ENCODE measurements at regions not wholly inside any gene's neighbourhood (a gene's known extent, or its start where the extent isn't known, plus 50 kb on each side); places are given as distances from the start of the nearest gene placed in this dataset.

- intact Hi-C loops (cut with micrococcal nuclease; ENCODE audit: unreplicated experiment), result no loop called here
- no TSS peak for BruUV-seq (replicated peaks)
- DNase-seq, result no peak
- POLR2A ChIA-PET, result no interaction called here
- Mint-ChIP-seq H3K4me3 (ENCODE audit: unreplicated experiment) (no peak overlapping the region), H3K27ac (ENCODE audit: unreplicated experiment) (no peak overlapping the region), H3K27me3 (ENCODE audit: insufficient read depth, unreplicated experiment) (peaks cover 25% of the 10 kb centered on the region), H3K9me3 (ENCODE audit: unreplicated experiment) (no peaks in the 10 kb centered on the region), H3K36me3 (ENCODE audit: insufficient read depth, unreplicated experiment) (no peaks in the 10 kb centered on the region), H3K4me1 (ENCODE audit: low read depth, unreplicated experiment) (no peaks in the 10 kb centered on the region)
- Histone ChIP-seq H3K9me3 (no peaks in the 10 kb centered on the region), H3K4me3 (ENCODE audit: low read depth, low read length) (no peak overlapping the region), H3K4me1 (no peaks in the 10 kb centered on the region), H3K27me3 (replicated peaks; ENCODE audit: control insufficient read depth, insufficient read depth, low read length) (peaks cover 2% of the 10 kb centered on the region), H3K36me3 (ENCODE audit: control insufficient read depth, insufficient read depth, low read length) (no peaks in the 10 kb centered on the region)
- TF ChIP-seq CTCF (IDR thresholded peaks at IDR 0.05; ENCODE audit: insufficient read depth in 1 of 2, low read depth in 1 of 2, low read length in 1 of 2, severe bottlenecking in 1 of 2, unreplicated experiment in 1 of 2), result no peak
- CTCF ChIA-PET, result no interaction called here
Observed at GRCh38 chr14:104389326-104390220, 190.0 kb upstream of the C14orf180 start.

GRCh38 chr14:104390221-104390931, 189.2 kb upstream of the C14orf180 start:
- Histone ChIP-seq H3K4me3 (ENCODE audit: low read depth, low read length) (no peak overlapping the region), H3K9me3 (no peaks in the 10 kb centered on the region), H3K36me3 (ENCODE audit: control insufficient read depth, insufficient read depth, low read length) (no peaks in the 10 kb centered on the region), H3K27me3 (replicated peaks; ENCODE audit: control insufficient read depth, insufficient read depth, low read length) (peaks cover 2% of the 10 kb centered on the region), H3K4me1 (no peaks in the 10 kb centered on the region)
- Mint-ChIP-seq H3K27me3 (ENCODE audit: insufficient read depth, unreplicated experiment) (peaks cover 25% of the 10 kb centered on the region), H3K4me3 (ENCODE audit: unreplicated experiment) (no peak overlapping the region), H3K27ac (ENCODE audit: unreplicated experiment) (no peak overlapping the region), H3K9me3 (ENCODE audit: unreplicated experiment) (no peaks in the 10 kb centered on the region), H3K36me3 (ENCODE audit: insufficient read depth, unreplicated experiment) (no peaks in the 10 kb centered on the region), H3K4me1 (ENCODE audit: low read depth, unreplicated experiment) (no peaks in the 10 kb centered on the region)
- intact Hi-C loops (cut with micrococcal nuclease; ENCODE audit: unreplicated experiment), result no loop called here
- no TSS peak for BruUV-seq (replicated peaks)
- no peak for DNase-seq
- no peak for TF ChIP-seq CTCF (IDR thresholded peaks at IDR 0.05; ENCODE audit: insufficient read depth in 1 of 2, low read depth in 1 of 2, low read length in 1 of 2, severe bottlenecking in 1 of 2, unreplicated experiment in 1 of 2)
- POLR2A ChIA-PET, result no interaction called here
- CTCF ChIA-PET, result interaction anchor here (0.7 kb wide), 1 partner anchor 20 kb away, joined by 6 read pairs; no protein-coding TSS in a partner anchor

DNA sequence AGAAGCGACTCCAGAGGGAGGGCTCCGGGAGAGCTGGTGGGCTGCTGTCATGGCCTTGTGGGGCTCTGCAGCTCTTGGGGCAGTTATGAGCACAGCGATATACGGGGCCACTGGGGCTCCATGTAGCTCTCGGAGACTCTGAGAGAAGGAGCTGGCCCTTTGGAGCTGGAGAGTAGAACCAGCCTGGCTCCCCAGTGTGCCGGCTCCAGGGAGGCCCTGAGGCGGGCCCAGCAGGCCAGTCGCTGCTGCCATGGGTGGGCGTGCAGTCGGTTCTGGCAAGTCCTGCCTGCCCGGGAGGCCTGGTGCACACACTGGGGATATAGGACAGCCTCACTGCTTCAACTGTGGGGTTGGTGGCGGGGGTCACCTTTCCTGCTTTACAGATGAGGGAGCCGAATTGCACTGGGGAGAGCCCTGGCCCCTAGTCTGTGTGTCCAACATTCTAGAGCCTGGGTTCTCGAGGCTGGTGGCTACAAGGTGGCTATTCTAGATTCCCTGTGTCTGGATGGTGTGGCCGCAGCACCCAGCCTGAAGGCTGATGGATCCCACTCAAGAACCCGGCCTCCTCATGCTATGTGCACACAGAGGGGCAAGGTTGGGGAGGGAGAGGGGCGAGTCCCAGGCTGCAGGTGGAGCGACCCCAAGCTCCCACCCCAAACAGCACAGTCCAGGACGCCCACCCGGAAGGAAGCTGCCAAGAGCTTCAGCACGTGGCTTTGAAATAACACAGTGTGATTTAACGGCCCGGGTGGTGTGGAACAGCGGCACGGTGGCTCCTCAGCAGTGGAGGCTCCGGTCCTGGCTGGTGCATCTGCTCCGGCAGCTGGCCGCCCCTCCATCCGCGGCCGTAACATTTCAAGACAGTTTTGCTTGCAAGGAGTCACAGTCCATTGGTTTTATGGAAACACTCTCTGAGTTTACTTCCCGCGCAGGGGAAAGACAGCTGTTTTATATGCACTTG, 188.3 kb upstream of the C14orf180 start:
- no peaks in the 10 kb centered on the region for H3K9me3 Mint-ChIP-seq (ENCODE audit: unreplicated experiment)
- H3K4me1 Mint-ChIP-seq (ENCODE audit: low read depth, unreplicated experiment), result no peaks in the 10 kb centered on the region
- CTCF ChIA-PET, result interaction anchor here (0.7 kb wide), 1 partner anchor 21 kb away, joined by 6 read pairs; no protein-coding TSS in a partner anchor
- POLR2A ChIA-PET, result no interaction called here
- Histone ChIP-seq H3K36me3 (ENCODE audit: control insufficient read depth, insufficient read depth, low read length) (no peaks in the 10 kb centered on the region), H3K4me3 (ENCODE audit: low read depth, low read length) (no peak overlapping the region), H3K27me3 (replicated peaks; ENCODE audit: control insufficient read depth, insufficient read depth, low read length) (peaks cover 2% of the 10 kb centered on the region; the same call in 1 of the 2 replicates), H3K4me1 (no peaks in the 10 kb centered on the region), H3K9me3 (no peaks in the 10 kb centered on the region)
- H3K4me3 Mint-ChIP-seq (ENCODE audit: unreplicated experiment), result no peak overlapping the region
- no peak for DNase-seq
- intact Hi-C loops (cut with micrococcal nuclease; ENCODE audit: unreplicated experiment), result no loop called here
- peaks cover 26% of the 10 kb centered on the region for H3K27me3 Mint-ChIP-seq (ENCODE audit: insufficient read depth, unreplicated experiment)
- H3K27ac Mint-ChIP-seq (ENCODE audit: unreplicated experiment), result no peak overlapping the region
- BruUV-seq (replicated peaks), result no TSS peak
- no peak for TF ChIP-seq CTCF (IDR thresholded peaks at IDR 0.05; ENCODE audit: insufficient read depth in 1 of 2, low read depth in 1 of 2, low read length in 1 of 2, severe bottlenecking in 1 of 2, unreplicated experiment in 1 of 2)
- H3K36me3 Mint-ChIP-seq (ENCODE audit: insufficient read depth, unreplicated experiment), result no peaks in the 10 kb centered on the region
